Activated CD8-positive, alpha-beta memory T cell treated with anti-CD3 and anti-CD28 coated beads for 24 hours (primary cell): ENCODE measurements at regions not wholly inside any gene's neighbourhood (a gene's known extent, or its start where the extent isn't known, plus 50 kb on each side); places are given as distances from the start of the nearest gene placed in this dataset.

Source experiments
- DNase-seq: peaks from one replicate; pipeline ENCODE4 v3.0.0-alpha.2; 2020

GRCh38 chr1:96966536-96967138 is 245.1 kb downstream of the PTBP2 start:
- DNase-seq = peak; percentile 87

GRCh38 chr1:96967311-96967710 is 245.7 kb downstream of the PTBP2 start:
- no peak for DNase-seq

- no peak for DNase-seq
Measured at GRCh38 chr1:96968541-96968940, 247.0 kb downstream of the PTBP2 start.

GRCh38 chr1:96968983-96969382 is 247.4 kb downstream of the PTBP2 start:
- DNase-seq = no peak

GRCh38 chr1:96969656-96970163 is 248.1 kb downstream of the PTBP2 start:
- no peak for DNase-seq

- DNase-seq = no peak
Measured at GRCh38 chr1:96971439-96971838, 249.9 kb downstream of the PTBP2 start.

GRCh38 chr1:96971849-96972602 is 250.4 kb downstream of the PTBP2 start:
- no peak for DNase-seq

GRCh38 chr1:96973605-96974004 is 252.0 kb downstream of the PTBP2 start:
- no peak for DNase-seq

- no peak for DNase-seq
Measured at GRCh38 chr1:96978444-96978843, 256.9 kb downstream of the PTBP2 start.

GRCh38 chr1:96978901-96979300 is 257.3 kb downstream of the PTBP2 start:
- DNase-seq = no peak

- no peak for DNase-seq
Measured at GRCh38 chr1:96979304-96980268, 258.0 kb downstream of the PTBP2 start.

- no peak for DNase-seq
Measured at GRCh38 chr1:96980448-96980847, 258.9 kb downstream of the PTBP2 start.

- no peak for DNase-seq
Measured at GRCh38 chr1:96981181-96981580, 259.6 kb downstream of the PTBP2 start.

GRCh38 chr1:96982118-96982517 is 260.5 kb downstream of the PTBP2 start:
- no peak for DNase-seq

GRCh38 chr1:96983866-96984265 is 262.3 kb downstream of the PTBP2 start:
- DNase-seq = no peak

GRCh38 chr1:96987186-96987703 is 265.7 kb downstream of the PTBP2 start:
- DNase-seq = no peak

GRCh38 chr1:96989302-96989701 is 267.7 kb downstream of the PTBP2 start:
- DNase-seq = no peak

GRCh38 chr1:96990136-96990535 is 268.6 kb downstream of the PTBP2 start:
- DNase-seq = no peak

GRCh38 chr1:96991261-96991660 is 269.7 kb downstream of the PTBP2 start:
- no peak for DNase-seq

- no peak for DNase-seq
Measured at GRCh38 chr1:96992871-96993270, 271.3 kb downstream of the PTBP2 start.

GRCh38 chr1:96995351-96995750 is 273.8 kb downstream of the PTBP2 start:
- no peak for DNase-seq

GRCh38 chr1:96996001-96996400 is 274.4 kb downstream of the PTBP2 start:
- DNase-seq = no peak

- no peak for DNase-seq
Measured at GRCh38 chr1:96997717-96998116, 276.1 kb downstream of the PTBP2 start.
